ENCODE measurements at regions not wholly inside any gene's neighbourhood (a gene's known extent, or its start where the extent isn't known, plus 50 kb on each side); places are given as distances from the start of the nearest gene placed in this dataset.

DNA sequence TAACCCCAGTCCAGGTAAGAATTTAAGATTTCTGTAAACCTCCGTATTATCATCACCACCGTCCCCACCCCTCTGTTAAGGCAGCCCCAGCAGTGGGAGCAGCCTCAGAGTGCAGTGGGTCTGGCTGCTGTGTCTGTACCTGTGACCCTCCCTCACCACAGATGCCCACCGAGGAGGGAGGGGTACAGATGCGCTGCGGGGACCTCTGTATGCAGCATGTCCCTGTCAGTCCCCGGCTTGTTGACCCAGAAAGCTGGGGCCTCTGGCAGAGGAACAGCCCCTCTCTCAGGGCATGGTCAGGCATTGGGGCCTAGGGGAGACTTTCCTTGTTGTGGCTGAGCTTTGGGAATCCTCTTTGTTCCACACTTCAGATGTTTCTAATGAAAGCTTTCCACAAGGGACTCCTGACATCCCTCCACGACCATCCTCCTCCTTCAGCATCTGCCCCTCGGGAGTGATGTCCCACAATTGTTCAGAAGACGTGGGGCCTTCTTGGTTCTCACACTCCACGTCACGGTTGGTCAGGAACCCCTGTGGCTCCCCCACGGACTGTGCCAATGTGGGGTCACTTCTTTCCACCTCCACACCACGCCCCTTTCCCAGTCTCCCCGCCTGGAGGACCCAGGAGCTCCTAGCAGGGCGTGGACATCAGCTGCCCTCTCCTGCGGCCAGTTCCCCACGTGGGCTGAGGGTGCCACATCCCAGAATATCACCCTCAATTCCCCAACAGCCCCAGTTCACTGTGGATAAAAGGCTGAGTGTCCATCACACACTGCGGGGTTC lies 384.2 kb upstream of the MYT1L start:
- 84 to 86% methylated on average over 10 to 18 of the region's 18 CpGs for WGBS, 2 experiments (ENCODE audit: insufficient coverage in 1 of 2, insufficient read length in 1 of 2)
- no peaks in the 10 kb centered on the region for H3K27me3 Mint-ChIP-seq (ENCODE audit: insufficient read depth)
- no peak overlapping the region for H3K27ac Mint-ChIP-seq
- H3K9me3 ChIP-seq (ENCODE audit: control insufficient read depth, low read length): no peaks in the 10 kb centered on the region
- H3K4me3 ChIP-seq (ENCODE audit: low read length): no peak overlapping the region
- no peak overlapping the region for H3K27ac ChIP-seq (ENCODE audit: low read depth, low read length)
- no peaks in the 10 kb centered on the region for H3K36me3 Mint-ChIP-seq (ENCODE audit: low read depth)
- no peaks in the 10 kb centered on the region for H3K4me1 Mint-ChIP-seq
- H3K4me3 Mint-ChIP-seq: no peak overlapping the region
- no peak overlapping the region for H3K9ac ChIP-seq (ENCODE audit: extremely low read depth, low read length, poor library complexity, severe bottlenecking)
- no peaks in the 10 kb centered on the region for H3K9me3 Mint-ChIP-seq
- H3K4me1 ChIP-seq (ENCODE audit: control insufficient read depth, insufficient read depth, low read length): no peaks in the 10 kb centered on the region
- H3K36me3 ChIP-seq (ENCODE audit: control insufficient read depth, insufficient read depth, low read length): no peaks in the 10 kb centered on the region
- TF ChIP-seq, protein P1, sequence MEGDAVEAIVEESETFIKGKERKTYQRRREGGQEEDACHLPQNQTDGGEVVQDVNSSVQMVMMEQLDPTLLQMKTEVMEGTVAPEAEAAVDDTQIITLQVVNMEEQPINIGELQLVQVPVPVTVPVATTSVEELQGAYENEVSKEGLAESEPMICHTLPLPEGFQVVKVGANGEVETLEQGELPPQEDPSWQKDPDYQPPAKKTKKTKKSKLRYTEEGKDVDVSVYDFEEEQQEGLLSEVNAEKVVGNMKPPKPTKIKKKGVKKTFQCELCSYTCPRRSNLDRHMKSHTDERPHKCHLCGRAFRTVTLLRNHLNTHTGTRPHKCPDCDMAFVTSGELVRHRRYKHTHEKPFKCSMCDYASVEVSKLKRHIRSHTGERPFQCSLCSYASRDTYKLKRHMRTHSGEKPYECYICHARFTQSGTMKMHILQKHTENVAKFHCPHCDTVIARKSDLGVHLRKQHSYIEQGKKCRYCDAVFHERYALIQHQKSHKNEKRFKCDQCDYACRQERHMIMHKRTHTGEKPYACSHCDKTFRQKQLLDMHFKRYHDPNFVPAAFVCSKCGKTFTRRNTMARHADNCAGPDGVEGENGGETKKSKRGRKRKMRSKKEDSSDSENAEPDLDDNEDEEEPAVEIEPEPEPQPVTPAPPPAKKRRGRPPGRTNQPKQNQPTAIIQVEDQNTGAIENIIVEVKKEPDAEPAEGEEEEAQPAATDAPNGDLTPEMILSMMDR (conservative IDR thresholded peaks at IDR 0.05): no peak
- H3K27me3 ChIP-seq (ENCODE audit: control insufficient read depth, insufficient read depth, low read length, poor library complexity, severe bottlenecking): no peaks in the 10 kb centered on the region
- no peak for DNase-seq

DNA sequence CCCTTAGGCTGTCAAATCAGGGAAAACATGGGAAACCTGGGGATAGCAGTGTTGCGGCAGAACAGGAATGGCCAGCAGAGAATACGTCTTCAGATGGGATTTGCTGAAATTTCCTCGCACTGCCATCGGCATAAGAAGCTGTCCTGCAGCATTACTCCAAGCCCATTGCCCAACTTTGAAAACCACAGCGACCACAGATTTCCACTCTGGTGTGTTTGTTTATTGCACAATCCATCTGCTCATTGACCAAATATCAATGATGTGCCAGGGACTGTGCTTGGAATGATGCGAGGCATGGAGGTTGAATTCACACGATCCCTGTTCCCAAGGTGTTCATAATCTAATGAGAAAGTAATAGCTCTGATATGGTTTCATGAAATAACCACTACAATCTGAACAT lies 383.3 kb upstream of the MYT1L start:
- no peak overlapping the region for H3K4me3 ChIP-seq (ENCODE audit: low read length)
- no peak overlapping the region for H3K4me3 Mint-ChIP-seq
- no peaks in the 10 kb centered on the region for H3K27me3 ChIP-seq (ENCODE audit: control insufficient read depth, insufficient read depth, low read length, poor library complexity, severe bottlenecking)
- H3K27ac Mint-ChIP-seq: no peak overlapping the region
- no peaks in the 10 kb centered on the region for H3K9me3 ChIP-seq (ENCODE audit: control insufficient read depth, low read length)
- no peaks in the 10 kb centered on the region for H3K36me3 ChIP-seq (ENCODE audit: control insufficient read depth, insufficient read depth, low read length)
- no peaks in the 10 kb centered on the region for H3K4me1 ChIP-seq (ENCODE audit: control insufficient read depth, insufficient read depth, low read length)
- no peak for DNase-seq
- H3K9ac ChIP-seq (ENCODE audit: extremely low read depth, low read length, poor library complexity, severe bottlenecking): no peak overlapping the region
- H3K4me1 Mint-ChIP-seq: no peaks in the 10 kb centered on the region
- no peaks in the 10 kb centered on the region for H3K27me3 Mint-ChIP-seq (ENCODE audit: insufficient read depth)
- WGBS, 2 experiments (ENCODE audit: insufficient coverage in 1 of 2, insufficient read length in 1 of 2): 93% methylated on average over 5 to 7 of the region's 7 CpGs
- TF ChIP-seq, protein P1 (conservative IDR thresholded peaks at IDR 0.05): no peak
- no peaks in the 10 kb centered on the region for H3K36me3 Mint-ChIP-seq (ENCODE audit: low read depth)
- no peak overlapping the region for H3K27ac ChIP-seq (ENCODE audit: low read depth, low read length)
- H3K9me3 Mint-ChIP-seq: no peaks in the 10 kb centered on the region

DNA sequence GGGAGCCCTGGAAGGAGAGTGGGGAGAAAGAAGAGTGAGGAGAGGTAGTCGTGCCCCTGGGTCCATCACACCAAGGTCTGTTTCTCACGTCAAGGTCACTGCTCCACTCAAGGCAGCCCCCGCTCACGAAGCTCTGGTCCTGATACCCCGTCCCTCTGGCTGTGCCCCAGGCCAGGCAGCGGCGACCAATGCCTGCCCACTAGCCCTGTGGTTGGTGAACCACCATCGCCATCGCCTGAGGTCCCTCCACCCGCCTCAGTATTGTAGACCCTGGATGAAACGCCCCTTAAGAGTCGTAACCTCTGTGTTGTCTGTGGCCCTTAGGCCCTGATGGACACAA lies 378.3 kb upstream of the MYT1L start:
- peaks cover 2% of the 10 kb centered on the region for H3K27me3 Mint-ChIP-seq (ENCODE audit: insufficient read depth)
- H3K4me3 Mint-ChIP-seq: no peak overlapping the region
- H3K27ac Mint-ChIP-seq: no peak overlapping the region
- no peak overlapping the region for H3K4me3 ChIP-seq (ENCODE audit: low read length)
- H3K9me3 Mint-ChIP-seq: no peaks in the 10 kb centered on the region
- H3K36me3 Mint-ChIP-seq (ENCODE audit: low read depth): no peaks in the 10 kb centered on the region
- no peak for DNase-seq
- H3K4me1 ChIP-seq (ENCODE audit: control insufficient read depth, insufficient read depth, low read length): no peaks in the 10 kb centered on the region
- H3K9ac ChIP-seq (ENCODE audit: extremely low read depth, low read length, poor library complexity, severe bottlenecking): no peak overlapping the region
- TF ChIP-seq, protein P1 (conservative IDR thresholded peaks at IDR 0.05): no peak
- no peaks in the 10 kb centered on the region for H3K9me3 ChIP-seq (ENCODE audit: control insufficient read depth, low read length)
- H3K4me1 Mint-ChIP-seq: peaks cover 11% of the 10 kb centered on the region
- whole genome bisulfite sequencing, 2 experiments (ENCODE audit: insufficient coverage in 1 of 2, insufficient read length in 1 of 2): 92 to 98% methylated on average over 6 to 12 of the region's 12 CpGs
- no peaks in the 10 kb centered on the region for H3K27me3 ChIP-seq (ENCODE audit: control insufficient read depth, insufficient read depth, low read length, poor library complexity, severe bottlenecking)
- H3K27ac ChIP-seq (ENCODE audit: low read depth, low read length): no peak overlapping the region
- H3K36me3 ChIP-seq (ENCODE audit: control insufficient read depth, insufficient read depth, low read length): no peaks in the 10 kb centered on the region
